SK-N-DZ (cell line): ENCODE measurements at regions not wholly inside any gene's neighbourhood (a gene's known extent, or its start where the extent isn't known, plus 50 kb on each side); places are given as distances from the start of the nearest gene placed in this dataset.
A peak's percentile ranks its signal among the peaks of the same experiment; 100 is the strongest.

Experiments used
- DNase-seq: peaks from one replicate; pipeline ENCODE4 v3.0.0-alpha.2; 2015; ENCODE audit warnings: low spot score

DNA sequence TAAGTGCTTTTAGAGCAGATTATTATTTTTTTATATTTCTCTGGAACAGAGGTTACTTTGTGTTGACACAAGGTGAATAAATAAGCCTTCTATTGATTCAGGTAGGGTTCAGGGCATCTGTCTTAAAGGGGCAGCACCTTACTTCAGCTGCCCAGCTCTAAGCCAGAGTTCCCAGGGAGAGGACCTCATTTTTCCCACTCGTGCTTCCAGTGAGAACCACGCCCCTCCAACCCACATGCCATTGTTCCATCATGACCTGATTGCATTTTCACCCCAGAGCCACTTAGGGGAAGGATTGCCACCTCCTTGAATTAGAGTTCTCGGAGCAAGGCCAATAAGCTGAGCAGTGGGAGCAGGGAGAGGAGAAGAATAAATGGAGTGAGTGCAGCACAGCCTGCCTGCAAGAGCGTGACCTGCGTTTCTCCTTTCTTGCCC is 104.3 kb upstream of the FRY start:
- DNase-seq = no peak

DNA sequence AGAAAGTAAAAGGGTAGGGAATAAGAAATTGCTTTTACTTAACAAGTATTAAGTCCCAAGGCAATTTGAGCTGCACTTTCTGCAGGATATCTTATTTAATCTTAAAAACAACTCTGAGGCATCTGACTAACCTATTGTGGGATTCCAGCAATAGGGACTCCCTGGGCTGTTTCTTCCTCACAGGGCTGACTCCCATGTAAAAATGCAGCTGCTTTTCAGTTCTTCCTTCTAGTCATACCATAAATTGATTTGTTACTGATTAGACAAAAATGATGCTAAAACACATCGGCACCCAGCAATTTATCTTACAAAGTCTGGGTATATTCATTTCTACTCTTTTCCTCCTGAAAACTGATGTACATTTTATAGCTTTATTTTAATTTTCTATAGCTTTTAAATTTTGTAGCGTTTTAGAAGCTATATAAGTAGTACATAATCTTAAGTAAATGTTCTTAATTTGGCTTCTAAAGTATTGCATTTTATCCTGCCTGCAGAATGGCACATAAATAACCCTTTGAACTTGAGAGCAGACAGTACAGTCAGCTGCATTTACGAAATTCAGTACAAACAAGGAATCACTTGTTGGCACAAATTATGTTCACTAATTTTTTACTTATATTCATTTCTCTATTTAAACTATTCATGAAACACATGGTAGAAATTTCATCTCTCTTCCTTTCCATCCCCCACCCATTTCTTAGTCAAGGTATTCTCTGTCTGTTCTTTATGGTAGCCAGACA is 102.4 kb upstream of the FRY start:
- DNase-seq = no peak

DNA sequence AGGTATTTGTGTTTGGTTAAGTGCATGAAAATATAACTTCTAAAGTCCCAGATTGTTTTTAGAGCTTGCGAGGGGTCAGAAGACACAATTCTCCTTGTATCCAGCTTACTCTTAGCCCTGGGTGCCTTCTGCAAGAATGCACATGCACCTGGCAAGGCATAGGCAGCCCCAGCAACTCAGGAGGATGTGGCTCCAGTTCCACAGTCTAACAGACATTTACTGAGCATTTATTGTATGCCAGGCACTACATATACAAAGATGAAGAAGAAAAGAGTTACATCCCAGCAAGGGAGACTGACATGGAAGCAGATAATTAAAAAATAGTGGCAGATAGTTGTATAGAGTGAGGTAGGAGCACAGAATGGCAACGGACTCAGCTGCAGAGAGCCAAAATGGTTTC is 101.1 kb upstream of the FRY start:
- DNase-seq = no peak

DNA sequence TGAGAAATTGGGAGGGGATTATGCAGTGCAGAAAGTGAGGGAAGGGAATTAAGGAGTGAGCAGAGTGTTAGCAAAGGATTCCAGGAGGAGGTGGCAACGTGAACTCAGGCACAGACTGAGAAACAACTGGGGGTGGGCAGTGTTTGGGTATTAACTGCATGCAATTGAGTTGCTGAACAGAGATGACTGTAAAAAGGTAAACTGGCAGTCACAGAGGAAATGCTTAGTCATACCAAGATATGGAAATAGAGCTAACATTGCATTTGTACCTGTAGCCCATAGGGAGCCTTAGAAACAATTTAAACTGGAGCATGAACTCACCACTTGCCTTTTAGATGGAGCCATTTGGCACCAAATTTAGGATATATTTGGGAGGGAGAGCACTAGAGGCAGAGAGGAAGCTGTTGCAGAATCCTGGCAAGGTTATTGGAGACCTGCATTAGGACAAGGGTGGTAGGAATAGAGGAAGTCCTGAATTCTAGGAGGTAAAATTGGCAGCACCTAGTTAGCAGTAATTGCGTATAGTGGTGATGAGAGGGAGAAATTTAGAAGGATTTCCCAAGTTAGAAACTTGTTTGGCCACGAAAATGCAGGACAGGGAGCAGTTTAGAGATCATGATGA is 100.6 kb upstream of the FRY start:
- no peak for DNase-seq

- peak; percentile 74 for DNase-seq
These were observed 94.1 kb upstream of the FRY start for GRCh38 chr13:31937436-31937835.

DNA sequence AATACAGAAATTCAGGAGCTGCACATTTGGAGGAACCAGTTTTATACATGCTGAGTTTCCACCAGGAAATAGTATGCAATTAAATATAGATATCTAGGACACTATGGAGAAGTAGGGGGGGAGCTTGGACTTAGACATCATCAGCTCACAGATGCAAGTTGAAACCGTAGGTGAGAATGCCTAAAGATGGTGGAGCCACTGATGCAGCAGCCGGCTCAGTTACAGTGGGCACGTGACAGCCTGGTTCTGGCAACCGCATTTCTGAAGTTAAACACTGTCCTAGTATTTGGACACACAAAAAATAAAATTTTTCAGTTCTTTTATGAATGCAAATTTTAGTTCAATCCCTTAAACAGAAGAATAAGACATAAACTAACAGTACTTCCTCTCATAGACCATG is 91.5 kb upstream of the FRY start:
- DNase-seq = no peak

DNA sequence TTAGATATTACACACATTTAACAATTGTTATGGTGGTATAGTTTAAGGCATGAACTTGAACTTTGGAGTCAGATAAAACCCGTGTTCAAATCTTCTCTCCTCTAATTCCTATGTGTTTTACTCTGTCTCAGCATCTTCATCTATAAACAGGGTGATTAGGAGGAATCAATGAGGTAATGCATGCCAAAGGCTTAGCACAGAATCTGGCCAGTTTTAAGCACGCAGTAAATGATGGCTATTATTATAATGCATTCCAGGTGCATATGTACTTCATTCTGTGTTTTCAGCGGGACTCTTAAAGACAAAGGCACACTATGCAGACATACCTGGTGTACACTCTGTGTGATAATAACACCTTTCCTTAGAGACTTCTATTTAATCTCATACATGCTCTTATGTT is 88.0 kb upstream of the FRY start:
- no peak for DNase-seq

GRCh38 chr13:31944262-31945160 is 87.1 kb upstream of the FRY start:
- DNase-seq = no peak

GRCh38 chr13:31945202-31945961 is 86.2 kb upstream of the FRY start:
- no peak for DNase-seq

DNA sequence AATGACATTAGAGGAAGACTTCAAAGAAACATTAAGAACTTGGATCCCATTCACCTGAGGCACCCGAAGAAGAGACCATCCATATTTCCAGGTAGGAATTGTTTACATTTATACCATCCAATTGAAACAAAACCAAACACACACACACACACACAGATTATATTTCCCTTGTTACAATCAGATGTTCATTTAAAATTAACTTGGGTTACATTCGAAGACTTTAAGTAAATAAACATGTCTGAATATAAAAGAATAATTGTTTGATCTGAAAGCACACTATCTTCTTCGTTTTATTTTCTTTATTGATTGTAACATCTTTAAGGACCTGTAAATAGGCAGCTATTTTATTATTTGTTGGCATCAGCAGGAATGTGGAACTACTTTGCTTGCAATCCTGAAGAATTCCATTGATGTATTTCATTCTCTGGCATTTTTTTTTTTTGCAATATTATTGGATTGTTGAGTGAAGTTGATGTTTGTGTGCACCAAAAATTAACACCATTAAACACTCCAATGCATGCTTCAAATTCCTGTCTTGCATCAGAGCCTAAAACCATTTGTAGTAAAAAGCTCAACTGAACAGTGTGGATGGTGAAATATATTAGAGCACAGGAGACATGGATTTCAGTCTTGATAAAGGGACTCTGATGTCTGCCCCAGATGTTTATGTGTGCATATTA is 85.3 kb upstream of the FRY start:
- DNase-seq = no peak

GRCh38 chr13:31947105-31947504 is 84.5 kb upstream of the FRY start:
- no peak for DNase-seq

DNA sequence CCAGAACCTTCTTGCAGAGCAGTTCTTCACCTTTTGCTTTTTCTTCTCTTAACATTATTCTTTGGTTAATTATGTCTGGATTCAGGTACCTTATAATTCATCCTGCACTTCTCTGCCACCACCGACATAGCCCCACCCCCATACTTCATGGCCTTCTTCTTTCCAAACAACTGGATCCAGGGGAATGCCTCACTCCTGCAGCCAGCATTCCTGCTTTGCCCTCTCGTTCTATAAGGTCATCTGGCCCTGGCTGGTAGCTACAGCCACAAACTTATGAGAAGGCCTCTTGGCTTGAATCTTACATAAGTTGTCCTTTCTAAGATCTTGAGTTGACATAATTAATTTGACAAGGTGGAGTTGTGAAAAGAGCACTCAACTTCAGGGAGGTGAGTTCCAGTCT is 84.1 kb upstream of the FRY start:
- no peak for DNase-seq

DNA sequence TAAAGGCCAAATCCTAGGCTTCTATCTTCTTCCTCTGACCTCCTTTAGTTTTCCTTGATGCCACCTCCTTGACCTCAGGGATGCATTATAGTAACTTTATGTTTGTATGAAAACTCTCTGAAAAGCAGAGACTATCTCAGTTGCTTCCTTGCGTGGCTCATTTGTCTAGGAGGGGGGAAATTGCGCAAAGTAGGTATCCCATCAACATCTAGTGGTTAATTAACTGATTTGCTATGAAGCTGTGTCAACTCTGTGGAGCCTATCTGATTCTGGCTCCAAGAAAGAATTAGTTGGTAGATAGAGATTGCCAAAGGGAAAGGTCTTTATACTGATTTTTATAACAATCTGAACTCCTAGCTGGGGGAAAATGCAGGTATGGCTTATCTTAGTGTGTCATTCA is 82.1 kb upstream of the FRY start:
- DNase-seq = no peak

GRCh38 chr13:31950111-31950815 is 81.3 kb upstream of the FRY start:
- DNase-seq = no peak

DNA sequence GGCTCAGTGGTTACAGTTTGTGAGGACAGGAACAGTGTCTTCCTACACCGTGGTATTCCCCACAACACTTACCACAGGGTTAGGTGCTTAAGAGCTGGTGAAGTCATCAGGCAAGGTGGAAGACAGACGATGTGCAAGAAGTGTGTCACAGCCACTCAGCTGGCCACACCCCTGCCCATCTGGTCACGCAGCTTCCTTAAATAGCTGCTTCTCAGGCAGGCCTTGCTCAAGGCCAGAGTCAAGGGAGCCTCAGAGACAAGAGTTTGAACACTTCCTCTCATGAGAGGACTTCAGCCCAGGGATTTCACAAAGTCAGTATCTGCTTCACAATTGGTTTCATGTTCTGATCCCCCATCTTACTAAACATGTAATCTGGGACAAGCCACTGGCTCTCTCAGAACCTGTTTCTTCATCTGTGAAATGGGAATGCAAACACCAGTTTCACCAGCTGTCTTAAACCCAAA is 80.3 kb upstream of the FRY start:
- no peak for DNase-seq

DNA sequence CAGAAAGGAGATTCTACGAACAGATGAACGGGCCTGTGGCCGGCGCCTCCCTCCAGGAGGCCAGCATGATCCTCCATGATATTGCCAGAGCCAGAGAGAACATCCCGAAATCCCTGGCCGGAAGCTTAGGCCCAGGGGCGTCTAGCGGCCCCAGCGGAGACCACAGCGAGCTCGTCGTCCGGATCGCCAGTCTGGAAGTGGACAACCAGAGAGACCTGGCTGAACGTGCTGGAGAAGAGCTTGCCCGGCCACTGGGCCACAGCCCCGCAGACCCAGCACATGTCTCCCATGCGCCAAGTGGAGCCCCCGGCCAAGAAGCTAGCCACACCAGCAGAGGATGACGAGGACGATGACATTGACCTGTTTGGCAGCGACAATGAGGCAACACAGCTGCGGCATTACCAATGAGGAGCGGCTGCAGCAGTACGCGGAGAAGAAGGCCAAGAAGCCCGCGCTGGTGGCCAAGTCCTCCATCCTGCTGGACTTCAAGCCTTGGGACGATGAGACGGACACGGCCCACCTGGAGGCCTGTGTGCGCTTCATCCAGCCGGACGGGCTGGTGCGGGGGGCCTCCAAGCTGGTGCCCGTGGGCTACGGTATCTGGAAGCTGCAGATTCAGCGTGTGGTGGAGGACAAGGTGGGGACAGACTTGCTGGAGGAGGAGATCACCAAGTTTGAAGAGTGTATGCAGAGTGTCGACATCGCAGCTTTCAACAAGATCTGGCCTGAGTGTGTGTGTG is 78.8 kb upstream of the FRY start:
- DNase-seq = no peak

DNA sequence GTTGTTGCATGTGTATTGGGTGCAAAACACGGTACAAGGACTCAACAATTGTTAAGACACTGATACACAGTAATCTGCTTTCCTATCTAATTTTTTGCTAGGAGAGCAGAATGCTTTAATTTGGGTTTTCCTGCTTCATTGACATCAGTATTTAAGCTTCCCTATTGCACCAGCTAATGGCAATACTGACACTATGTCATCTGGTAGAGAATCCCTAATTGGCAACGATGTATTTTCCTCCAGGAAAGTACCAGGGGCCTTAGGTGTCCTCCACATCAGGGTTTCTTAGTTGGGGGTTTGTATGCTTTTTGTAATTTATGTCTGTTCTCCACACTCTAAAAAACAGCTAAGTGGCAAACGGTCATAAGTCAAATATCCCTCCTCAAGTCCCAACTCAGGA is 76.5 kb upstream of the FRY start:
- DNase-seq = no peak

DNA sequence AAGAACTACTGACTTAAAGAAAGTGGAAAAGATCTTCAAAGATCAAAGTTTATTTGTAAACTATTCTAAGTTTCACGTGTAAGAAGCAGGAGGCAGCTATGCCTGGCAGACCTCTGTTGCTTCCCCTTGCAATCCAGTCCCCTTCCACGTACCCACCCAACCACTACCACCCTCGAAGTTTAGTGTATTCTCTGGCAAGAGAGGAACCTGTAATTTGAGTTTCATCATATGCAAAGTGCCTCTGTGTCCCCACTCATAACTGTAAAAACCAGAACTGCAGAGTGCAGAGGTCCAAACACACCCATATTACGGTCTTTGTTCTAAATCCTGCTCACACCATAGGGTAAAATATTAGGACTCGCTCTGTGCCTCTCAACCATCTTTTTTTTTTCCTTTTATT is 75.8 kb upstream of the FRY start:
- no peak for DNase-seq

DNA sequence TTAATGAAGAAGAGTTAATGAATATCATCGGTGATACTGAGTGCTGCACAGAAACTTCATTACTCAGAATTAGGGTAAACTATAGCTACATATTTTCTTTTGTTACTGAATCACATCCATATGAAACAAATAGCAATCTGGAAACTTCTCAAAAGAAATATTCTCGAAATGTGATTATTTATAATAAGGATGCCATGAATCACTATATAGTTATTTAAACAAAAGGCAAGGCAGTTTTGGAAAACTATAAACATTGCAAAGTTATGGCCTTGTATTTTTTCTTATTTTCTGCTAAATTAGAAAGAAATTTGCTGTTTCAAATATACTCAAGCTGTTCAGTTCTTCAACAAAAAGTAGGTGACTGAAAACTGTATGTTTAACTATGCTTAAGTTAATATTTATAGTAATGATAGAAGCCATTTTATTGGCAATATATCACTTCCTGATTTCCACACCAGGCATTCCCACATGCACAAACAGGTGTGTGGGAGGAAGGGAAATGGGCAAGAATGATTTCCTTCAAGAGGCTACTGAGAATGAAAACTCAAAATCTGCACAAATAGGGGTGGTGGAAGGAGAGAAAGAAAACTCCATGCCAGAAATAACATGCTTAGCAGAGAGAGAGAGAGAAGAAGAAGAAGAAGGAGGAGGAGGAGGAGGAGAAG is 74.5 kb upstream of the FRY start:
- no peak for DNase-seq
